ENCODE measurements at regions not wholly inside any gene's neighbourhood (a gene's known extent, or its start where the extent isn't known, plus 50 kb on each side); places are given as distances from the start of the nearest gene placed in this dataset.

- TF ChIP-seq, protein P1, sequence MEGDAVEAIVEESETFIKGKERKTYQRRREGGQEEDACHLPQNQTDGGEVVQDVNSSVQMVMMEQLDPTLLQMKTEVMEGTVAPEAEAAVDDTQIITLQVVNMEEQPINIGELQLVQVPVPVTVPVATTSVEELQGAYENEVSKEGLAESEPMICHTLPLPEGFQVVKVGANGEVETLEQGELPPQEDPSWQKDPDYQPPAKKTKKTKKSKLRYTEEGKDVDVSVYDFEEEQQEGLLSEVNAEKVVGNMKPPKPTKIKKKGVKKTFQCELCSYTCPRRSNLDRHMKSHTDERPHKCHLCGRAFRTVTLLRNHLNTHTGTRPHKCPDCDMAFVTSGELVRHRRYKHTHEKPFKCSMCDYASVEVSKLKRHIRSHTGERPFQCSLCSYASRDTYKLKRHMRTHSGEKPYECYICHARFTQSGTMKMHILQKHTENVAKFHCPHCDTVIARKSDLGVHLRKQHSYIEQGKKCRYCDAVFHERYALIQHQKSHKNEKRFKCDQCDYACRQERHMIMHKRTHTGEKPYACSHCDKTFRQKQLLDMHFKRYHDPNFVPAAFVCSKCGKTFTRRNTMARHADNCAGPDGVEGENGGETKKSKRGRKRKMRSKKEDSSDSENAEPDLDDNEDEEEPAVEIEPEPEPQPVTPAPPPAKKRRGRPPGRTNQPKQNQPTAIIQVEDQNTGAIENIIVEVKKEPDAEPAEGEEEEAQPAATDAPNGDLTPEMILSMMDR (IDR thresholded peaks at IDR 0.05) = no peak
- Histone ChIP-seq H3K27ac (no peak overlapping the region), H3K4me1 (ENCODE audit: control insufficient read depth in 1 of 2, insufficient read depth in 1 of 2, low read depth in 1 of 2, low read length in 1 of 2) (no peaks in the 10 kb centered on the region), H3K9me3 (no peaks in the 10 kb centered on the region), H3K36me3 (no peaks in the 10 kb centered on the region), H3K4me3 (ENCODE audit: low read depth in 1 of 2, low read length in 1 of 2) (no peak overlapping the region), H3K27me3 (no peaks in the 10 kb centered on the region)
Observed at GRCh38 chr16:6110346-6110745, 1012.8 kb upstream of the EEF2KMT start.

DNA sequence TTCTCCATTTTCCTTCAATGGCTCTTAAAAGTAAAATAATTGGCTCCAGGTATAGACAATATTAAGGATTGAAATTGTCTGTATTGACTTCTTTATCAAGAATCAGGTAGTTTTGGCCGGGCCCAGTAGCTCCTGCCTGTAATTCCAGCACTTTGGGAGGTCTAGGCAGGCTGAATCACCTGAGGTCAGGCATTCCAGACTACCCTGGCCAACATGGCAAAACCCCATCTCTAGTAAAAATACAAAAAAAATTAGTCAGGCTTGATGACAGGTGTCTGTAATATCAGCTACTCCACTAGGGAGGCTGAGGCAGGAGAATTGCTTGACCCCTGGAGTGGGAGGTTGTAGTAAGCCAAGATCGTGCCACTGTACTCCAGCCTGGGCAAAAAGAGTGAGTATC, 1008.5 kb upstream of the EEF2KMT start:
- no peak overlapping the region for H3K27ac ChIP-seq
- H3K36me3 ChIP-seq = no peaks in the 10 kb centered on the region
- no peaks in the 10 kb centered on the region for H3K9me3 ChIP-seq
- TF ChIP-seq, protein P1 (IDR thresholded peaks at IDR 0.05) = no peak
- H3K4me1 ChIP-seq (ENCODE audit: control insufficient read depth in 1 of 2, insufficient read depth in 1 of 2, low read depth in 1 of 2, low read length in 1 of 2) = no peaks in the 10 kb centered on the region
- no peak overlapping the region for H3K4me3 ChIP-seq (ENCODE audit: low read depth in 1 of 2, low read length in 1 of 2)
- no peaks in the 10 kb centered on the region for H3K27me3 ChIP-seq

GRCh38 chr16:6105115-6105514, 1007.5 kb upstream of the EEF2KMT start:
- TF ChIP-seq, protein P1 (IDR thresholded peaks at IDR 0.05) = no peak

DNA sequence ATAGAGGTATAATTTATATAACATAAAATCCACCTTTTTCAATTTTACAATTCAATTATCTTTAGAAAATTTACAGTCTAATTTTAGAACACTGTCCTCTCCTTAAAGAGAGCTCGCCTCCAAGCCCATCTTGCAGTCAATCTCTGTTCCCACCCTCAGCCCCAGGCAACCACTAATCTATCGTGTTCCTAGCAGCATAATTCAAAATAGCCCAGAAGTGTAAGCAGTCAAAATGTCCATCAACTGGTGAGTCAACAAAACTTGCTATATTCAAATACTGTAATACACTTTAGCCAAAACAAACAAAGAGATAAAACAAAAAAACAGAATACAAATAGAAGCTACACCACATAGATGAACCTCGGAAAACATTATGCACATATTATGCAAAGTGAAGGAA, 1006.8 kb upstream of the EEF2KMT start:
- H3K4me3 ChIP-seq (ENCODE audit: low read depth in 1 of 2, low read length in 1 of 2) = no peak overlapping the region
- no peaks in the 10 kb centered on the region for H3K9me3 ChIP-seq
- H3K4me1 ChIP-seq (ENCODE audit: control insufficient read depth in 1 of 2, insufficient read depth in 1 of 2, low read depth in 1 of 2, low read length in 1 of 2) = no peaks in the 10 kb centered on the region
- TF ChIP-seq, protein P1 (IDR thresholded peaks at IDR 0.05) = no peak
- H3K27ac ChIP-seq = no peak overlapping the region
- H3K27me3 ChIP-seq = no peaks in the 10 kb centered on the region
- H3K36me3 ChIP-seq = no peaks in the 10 kb centered on the region

More at GRCh38 chr16:6105115-6105514, 1007.5 kb upstream of the EEF2KMT start:
- Histone ChIP-seq H3K9me3 (no peaks in the 10 kb centered on the region), H3K27ac (no peak overlapping the region), H3K4me1 (ENCODE audit: control insufficient read depth in 1 of 2, insufficient read depth in 1 of 2, low read depth in 1 of 2, low read length in 1 of 2) (no peaks in the 10 kb centered on the region), H3K27me3 (no peaks in the 10 kb centered on the region), H3K36me3 (no peaks in the 10 kb centered on the region), H3K4me3 (ENCODE audit: low read depth in 1 of 2, low read length in 1 of 2) (no peak overlapping the region)

DNA sequence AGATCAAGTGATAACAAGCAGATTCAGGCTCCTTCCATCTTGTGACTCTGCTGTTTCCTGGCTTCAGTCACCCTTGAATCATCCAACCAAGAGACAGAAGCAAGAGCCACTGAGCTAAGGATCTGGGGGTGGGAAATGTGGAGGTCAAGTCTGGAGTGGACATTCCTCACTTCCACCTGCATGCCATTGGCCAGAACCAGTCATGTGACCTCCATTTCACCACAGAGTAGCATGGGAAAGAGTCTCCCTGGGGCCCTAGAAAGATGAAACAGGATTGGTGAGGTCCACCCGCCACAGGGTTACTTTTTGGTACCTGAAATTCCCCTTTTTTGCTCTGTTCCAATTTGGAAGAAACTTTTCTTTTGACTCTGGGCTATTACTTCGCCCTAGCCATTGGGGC, 1006.0 kb upstream of the EEF2KMT start:
- H3K36me3 ChIP-seq = no peaks in the 10 kb centered on the region
- H3K4me3 ChIP-seq (ENCODE audit: low read depth in 1 of 2, low read length in 1 of 2) = no peak overlapping the region
- no peak overlapping the region for H3K27ac ChIP-seq
- no peaks in the 10 kb centered on the region for H3K27me3 ChIP-seq
- TF ChIP-seq, protein P1 (IDR thresholded peaks at IDR 0.05) = no peak
- H3K4me1 ChIP-seq (ENCODE audit: control insufficient read depth in 1 of 2, insufficient read depth in 1 of 2, low read depth in 1 of 2, low read length in 1 of 2) = no peaks in the 10 kb centered on the region
- H3K9me3 ChIP-seq = no peaks in the 10 kb centered on the region

GRCh38 chr16:6099102-6099501, 1001.5 kb upstream of the EEF2KMT start:
- H3K9me3 ChIP-seq = no peaks in the 10 kb centered on the region
- TF ChIP-seq, protein P1 (IDR thresholded peaks at IDR 0.05) = no peak

More at GRCh38 chr16:6099102-6099501, 1001.5 kb upstream of the EEF2KMT start:
- Histone ChIP-seq H3K27me3 (no peaks in the 10 kb centered on the region), H3K36me3 (no peaks in the 10 kb centered on the region), H3K27ac (no peak overlapping the region), H3K4me1 (ENCODE audit: control insufficient read depth in 1 of 2, insufficient read depth in 1 of 2, low read depth in 1 of 2, low read length in 1 of 2) (no peaks in the 10 kb centered on the region), H3K4me3 (ENCODE audit: low read depth in 1 of 2, low read length in 1 of 2) (no peak overlapping the region)

Measured in neutrophil (primary cell).